Heart left ventricle (tissue), 13 donors: ENCODE measurements at regions not wholly inside any gene's neighbourhood (a gene's known extent, or its start where the extent isn't known, plus 50 kb on each side); places are given as distances from the start of the nearest gene placed in this dataset.

Experiments
- CTCF ChIP-seq, 12 donors: fragments of 200-600 bp; sonication (generic) in 4 of 12; IDR thresholded peaks; one replicate each; pipeline versions ENCODE4 v1.5.0 to v1.8.0; 2018 to 2022; ENCODE audit warnings: antibody characterized with exemption in 12 of 12, mild to moderate bottlenecking in 5 of 12
- POLR2A ChIP-seq, 2 donors: fragments of 450-650 bp; IDR thresholded peaks; one replicate each; pipeline ENCODE4 v1.6.1; 2017; ENCODE audit warnings: antibody characterized with exemption in 2 of 2, mild to moderate bottlenecking in 2 of 2, moderate library complexity in 2 of 2
- donor health status: ischemic (EF 13 %, LVEDD 7.1; RV severe dilation, severe dysfunction).
- donor health status: DM: no; HTN: yes; CAD: no.
- donor health status: DM: no; HTN: no; CAD: no.
- donor health status: ischemic (EF 25% LVEDD 6.9; RV normal size, moderate dysfunction).
- donor health status: ischemic (EF 25% LVEDD 5.7; RV mildly dilated, moderate dysfunction).
- donor health status: ischemic (EF 35%, LVEDD 5.7; RV mildly dilated, moderate dysfunction).
- donor health status: nonischemic (EF 11% LVEDD 7.7; RV severe dilation, severe dysfunction).
- donor health status: DM: yes; HTN: yes; CAD: no.
- donor health status: PGD.
- donor health status: ischemic (EF 29% LVEDD 5.4; RV normal size, mild dysfunction).
- donor health status: nonischemic (EF 23%, LVEDD 6.1; RV moderate dilation, normal function).

DNA sequence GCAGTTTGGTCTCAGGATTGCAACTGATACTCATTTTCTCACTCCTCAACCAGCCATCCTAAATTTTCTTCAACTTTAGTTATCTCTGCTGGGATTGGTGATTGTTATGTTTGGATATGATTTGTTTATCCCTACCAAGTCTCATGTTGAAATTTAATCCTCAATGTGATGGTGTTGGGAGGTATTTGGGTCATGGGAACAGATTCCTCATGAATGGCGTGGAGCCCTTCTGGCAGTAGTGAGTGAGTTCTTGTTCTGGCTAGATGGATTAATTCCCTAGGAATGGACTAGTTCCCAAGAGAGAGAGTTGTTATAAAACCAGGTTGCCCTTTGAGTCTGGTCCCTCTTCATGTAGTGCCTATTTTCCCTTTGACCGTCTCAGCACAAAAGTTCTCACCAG lies 399.9 kb downstream of the SQOR start:
- TF ChIP-seq POLR2A (IDR thresholded peaks at IDR 0.05) (no peak), CTCF (IDR thresholded peaks at IDR 0.05) (no peak)
